Mucosa of rectum (tissue), 2 donors: ENCODE measurements at regions not wholly inside any gene's neighbourhood (a gene's known extent, or its start where the extent isn't known, plus 50 kb on each side); places are given as distances from the start of the nearest gene placed in this dataset.

ENCODE experiments used
- H3K27ac ChIP-seq, 2 donors: one replicate each; pipeline ENCODE4 v1.7.0; 2013; ENCODE audit warnings: inconsistent platforms in 2 of 2, low read depth in 2 of 2, low read length in 2 of 2
- H3K27me3 ChIP-seq, 2 donors: one replicate each; pipeline ENCODE4 v1.7.0; 2013; ENCODE audit warnings: low read length in 2 of 2; ENCODE audit not compliant: control insufficient read depth in 2 of 2, insufficient read depth in 2 of 2
- H3K36me3 ChIP-seq, 2 donors: one replicate each; pipeline ENCODE4 v1.7.0; 2013; ENCODE audit warnings: low read length in 2 of 2; ENCODE audit not compliant: control insufficient read depth in 2 of 2, insufficient read depth in 2 of 2
- H3K4me1 ChIP-seq, 2 donors: one replicate each; pipeline ENCODE4 v1.7.0; 2013; ENCODE audit warnings: low read length in 2 of 2, mild to moderate bottlenecking in 1 of 2; ENCODE audit not compliant: control insufficient read depth in 2 of 2, insufficient read depth in 2 of 2
- H3K4me3 ChIP-seq, 2 donors: one replicate each; pipeline ENCODE4 v1.7.0; 2013; ENCODE audit warnings: low read length in 2 of 2
- H3K9ac ChIP-seq, 2 donors: one replicate each; pipeline ENCODE4 v1.7.0; 2013; ENCODE audit warnings: low read length in 2 of 2, low read depth in 1 of 2, mild to moderate bottlenecking in 1 of 2
- H3K9me3 ChIP-seq, 2 donors: one replicate each; pipeline ENCODE4 v1.7.0; 2013; ENCODE audit warnings: low read length in 2 of 2; ENCODE audit not compliant: control insufficient read depth in 2 of 2
- donor health status: healthy.
- donor health status: Normal muscosa, but diverticular disease.

GRCh38 chr2:138942466-138942865 lies 162.3 kb upstream of the NXPH2 start:
- H3K9me3 ChIP-seq, result no peaks in the 10 kb centered on the region
- no peak overlapping the region for H3K27ac ChIP-seq
- no peaks in the 10 kb centered on the region for H3K27me3 ChIP-seq
- H3K4me3 ChIP-seq, result no peak overlapping the region
- H3K4me1 ChIP-seq, result no peaks in the 10 kb centered on the region
- no peaks in the 10 kb centered on the region for H3K36me3 ChIP-seq
- H3K9ac ChIP-seq, result no peak overlapping the region

GRCh38 chr2:138931284-138932256 lies 151.4 kb upstream of the NXPH2 start:
- no peaks in the 10 kb centered on the region for H3K9me3 ChIP-seq
- no peak overlapping the region for H3K9ac ChIP-seq
- H3K27ac ChIP-seq, result no peak overlapping the region
- H3K4me1 ChIP-seq, result no peaks in the 10 kb centered on the region
- no peaks in the 10 kb centered on the region for H3K27me3 ChIP-seq
- H3K36me3 ChIP-seq, result no peaks in the 10 kb centered on the region
- no peak overlapping the region for H3K4me3 ChIP-seq

DNA sequence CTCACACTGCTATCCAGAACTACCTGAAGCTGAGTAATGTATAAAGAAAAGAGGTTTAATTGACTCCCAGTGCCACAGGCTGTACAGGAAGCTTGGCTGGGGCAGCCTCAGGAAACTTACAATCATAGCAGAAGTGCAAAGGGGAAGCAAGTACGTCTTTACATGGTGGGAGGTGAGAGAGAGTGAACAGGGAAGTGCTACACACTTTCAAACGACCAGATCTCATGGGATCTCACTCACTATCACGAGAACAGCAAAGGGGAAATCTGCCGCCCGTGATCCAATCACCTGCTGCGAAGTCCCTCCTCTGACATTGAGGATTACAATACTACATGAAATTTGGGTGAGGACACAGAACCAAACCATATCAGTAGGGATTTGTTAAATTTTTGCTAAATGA lies 150.4 kb upstream of the NXPH2 start:
- no peak overlapping the region for H3K27ac ChIP-seq
- H3K9me3 ChIP-seq, result no peaks in the 10 kb centered on the region
- no peaks in the 10 kb centered on the region for H3K36me3 ChIP-seq
- no peaks in the 10 kb centered on the region for H3K27me3 ChIP-seq
- no peak overlapping the region for H3K9ac ChIP-seq
- H3K4me3 ChIP-seq, result no peak overlapping the region
- no peaks in the 10 kb centered on the region for H3K4me1 ChIP-seq

GRCh38 chr2:138928374-138929021 lies 148.3 kb upstream of the NXPH2 start:
- H3K9ac ChIP-seq, result no peak overlapping the region
- no peaks in the 10 kb centered on the region for H3K27me3 ChIP-seq
- H3K9me3 ChIP-seq, result no peaks in the 10 kb centered on the region
- no peak overlapping the region for H3K27ac ChIP-seq
- no peaks in the 10 kb centered on the region for H3K36me3 ChIP-seq
- no peak overlapping the region for H3K4me3 ChIP-seq
- H3K4me1 ChIP-seq, result no peaks in the 10 kb centered on the region

- H3K4me1 ChIP-seq, result no peaks in the 10 kb centered on the region
- H3K9ac ChIP-seq, result no peak overlapping the region
- no peaks in the 10 kb centered on the region for H3K36me3 ChIP-seq
- H3K9me3 ChIP-seq, result no peaks in the 10 kb centered on the region
- H3K27ac ChIP-seq, result no peak overlapping the region
- no peak overlapping the region for H3K4me3 ChIP-seq
- H3K27me3 ChIP-seq, result no peaks in the 10 kb centered on the region
Measured at GRCh38 chr2:138922973-138923563, 142.9 kb upstream of the NXPH2 start.

DNA sequence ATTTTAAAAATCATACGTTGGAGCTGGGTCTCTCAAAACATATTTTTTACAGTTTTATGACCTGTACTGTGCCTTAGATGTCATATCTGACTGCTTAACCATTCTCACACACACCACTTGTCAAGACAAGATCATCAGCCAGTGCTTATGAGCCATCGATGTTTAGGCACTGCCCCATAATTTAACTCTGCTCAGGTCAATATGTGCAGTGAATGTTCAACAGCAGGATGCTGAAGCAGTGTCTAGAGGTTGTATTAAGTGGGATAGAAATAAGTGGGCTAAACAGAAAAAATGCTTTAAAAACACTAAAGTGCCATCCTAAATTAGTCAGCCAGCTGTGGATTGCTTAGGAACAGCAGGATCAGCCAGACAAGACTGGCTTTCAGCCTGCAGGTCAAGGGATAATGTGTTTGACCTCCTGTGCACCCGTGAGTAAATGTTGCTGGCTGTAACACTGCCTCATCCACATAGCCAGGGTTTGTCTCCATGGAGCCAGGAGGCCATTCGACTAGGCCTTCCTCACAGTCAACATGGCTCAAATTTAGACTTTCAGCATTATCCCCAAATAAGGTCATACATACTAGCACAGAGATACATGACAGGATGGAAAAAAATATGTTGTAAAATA lies 139.0 kb upstream of the NXPH2 start:
- H3K36me3 ChIP-seq, result no peaks in the 10 kb centered on the region
- H3K27me3 ChIP-seq, result no peaks in the 10 kb centered on the region
- no peak overlapping the region for H3K4me3 ChIP-seq
- H3K4me1 ChIP-seq, result no peaks in the 10 kb centered on the region
- no peak overlapping the region for H3K27ac ChIP-seq
- H3K9ac ChIP-seq, result no peak overlapping the region
- H3K9me3 ChIP-seq, result no peaks in the 10 kb centered on the region

- H3K36me3 ChIP-seq, result no peaks in the 10 kb centered on the region
- H3K9ac ChIP-seq, result no peak overlapping the region
- no peak overlapping the region for H3K27ac ChIP-seq
- no peaks in the 10 kb centered on the region for H3K9me3 ChIP-seq
- H3K4me3 ChIP-seq, result no peak overlapping the region
- H3K27me3 ChIP-seq, result no peaks in the 10 kb centered on the region
- H3K4me1 ChIP-seq, result no peaks in the 10 kb centered on the region
Measured at GRCh38 chr2:138910427-138910826, 130.2 kb upstream of the NXPH2 start.

GRCh38 chr2:138906549-138906948 lies 126.4 kb upstream of the NXPH2 start:
- H3K27me3 ChIP-seq, result no peaks in the 10 kb centered on the region
- no peak overlapping the region for H3K4me3 ChIP-seq
- H3K9ac ChIP-seq, result no peak overlapping the region

GRCh38 chr2:138902239-138902871 lies 122.2 kb upstream of the NXPH2 start:
- Histone ChIP-seq H3K4me1 (no peaks in the 10 kb centered on the region), H3K27ac (no peak overlapping the region), H3K27me3 (no peaks in the 10 kb centered on the region), H3K9ac (no peak overlapping the region), H3K4me3 (no peak overlapping the region), H3K9me3 (no peaks in the 10 kb centered on the region), H3K36me3 (no peaks in the 10 kb centered on the region)

More at GRCh38 chr2:138906549-138906948, 126.4 kb upstream of the NXPH2 start:
- Histone ChIP-seq H3K27ac (no peak overlapping the region), H3K9me3 (no peaks in the 10 kb centered on the region), H3K36me3 (no peaks in the 10 kb centered on the region), H3K4me1 (no peaks in the 10 kb centered on the region)
